HG02678 (cell line): ENCODE measurements at regions not wholly inside any gene's neighbourhood (a gene's known extent, or its start where the extent isn't known, plus 50 kb on each side); places are given as distances from the start of the nearest gene placed in this dataset.
"Not testable (repeated sequence)": the region's sequence is repeated elsewhere in the genome, so short reads cannot be mapped to it uniquely, and the experiment has no call there.

Experiments used
- ATAC-seq: cut with Tn5 transposase; IDR thresholded peaks from one replicate; pipeline ENCODE4 v1.9.1; 2021; ENCODE audit warnings: mild to moderate bottlenecking, moderate library complexity; ENCODE audit not compliant: unreplicated experiment

DNA sequence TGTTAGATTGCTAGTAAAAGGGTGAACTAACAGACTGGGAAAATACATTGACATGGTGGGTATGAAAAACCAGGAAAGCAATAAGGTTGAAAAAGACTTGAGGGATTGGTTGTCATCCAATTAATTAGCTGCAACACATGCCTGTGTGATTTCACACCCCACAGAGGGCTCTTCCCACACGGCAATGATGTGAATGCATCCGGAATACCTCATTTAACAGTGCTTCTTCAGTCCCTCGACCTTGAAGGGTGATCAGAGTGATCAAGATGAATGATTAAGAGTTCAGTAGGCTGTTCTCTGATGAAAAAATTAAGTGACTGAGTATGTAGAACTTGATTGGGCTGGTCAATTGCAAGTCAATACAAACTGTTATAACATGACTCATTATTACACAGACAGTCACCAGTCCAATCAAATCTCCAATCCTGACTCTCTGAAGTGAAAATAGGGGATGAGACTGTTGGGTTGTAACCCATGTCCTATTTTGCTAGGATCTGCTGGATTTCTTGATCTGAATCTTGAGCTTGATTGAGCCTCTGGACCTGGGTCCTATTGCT, 924.9 kb upstream of the FAM98A start:
- no peak for ATAC-seq

DNA sequence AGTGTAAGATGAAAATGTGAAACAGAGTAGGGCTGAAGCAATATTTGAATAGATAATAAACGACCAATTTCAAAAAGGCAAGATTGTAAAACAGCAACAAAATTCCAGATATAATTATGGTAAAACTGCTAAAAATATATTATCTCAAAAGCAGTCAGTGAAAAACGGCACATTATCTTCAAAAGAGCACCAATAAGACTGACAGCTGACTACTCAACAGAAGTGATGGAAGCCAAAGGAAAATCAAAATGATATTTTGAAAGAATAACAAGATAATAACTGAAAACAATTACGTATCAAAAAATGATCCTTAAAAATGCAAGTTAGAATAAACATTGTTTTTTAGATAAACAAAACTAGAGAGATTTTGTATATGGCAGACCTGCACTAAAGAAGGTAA, 920.6 kb upstream of the FAM98A start:
- no peak for ATAC-seq

DNA sequence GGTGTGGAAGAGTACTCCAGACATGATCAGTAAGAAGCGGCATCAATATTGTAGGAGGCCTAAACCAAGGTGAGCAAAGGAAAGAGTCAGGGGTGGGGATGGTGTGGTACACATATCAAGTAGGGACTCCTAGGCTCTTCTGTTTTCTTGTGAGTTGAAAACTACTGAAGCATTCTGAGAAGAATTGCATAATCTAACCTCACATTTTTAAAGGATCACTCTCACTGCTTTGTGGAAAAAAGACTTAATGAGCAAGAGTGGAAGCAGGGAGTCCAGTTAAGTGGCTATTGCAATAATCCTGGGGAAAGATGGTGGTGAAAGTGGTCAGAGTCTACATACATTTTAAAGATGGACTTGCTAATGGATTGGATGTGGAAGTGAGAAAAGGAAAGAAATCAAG, 899.5 kb upstream of the FAM98A start:
- no peak for ATAC-seq

DNA sequence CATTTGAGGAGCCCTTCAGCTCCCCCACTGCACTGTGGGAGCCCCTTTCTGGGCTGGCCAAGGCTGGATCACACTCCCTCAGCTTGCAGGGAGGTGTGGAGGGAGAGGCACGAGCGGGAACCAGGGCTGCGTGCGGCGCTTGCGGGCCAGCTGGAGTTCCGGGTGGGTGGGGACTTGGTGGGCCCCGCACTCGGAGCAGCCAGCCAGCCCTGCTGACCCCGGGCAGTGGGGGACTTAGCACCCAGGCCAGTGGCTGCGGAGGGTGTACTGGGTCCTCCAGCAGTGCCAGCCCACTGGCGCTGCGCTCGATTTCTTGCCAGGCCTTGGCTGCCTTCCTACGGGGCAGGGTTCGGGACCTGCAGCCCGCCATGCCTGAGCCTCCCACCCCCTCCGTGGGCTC, 895.1 kb upstream of the FAM98A start:
- not testable (repeated sequence) for ATAC-seq

DNA sequence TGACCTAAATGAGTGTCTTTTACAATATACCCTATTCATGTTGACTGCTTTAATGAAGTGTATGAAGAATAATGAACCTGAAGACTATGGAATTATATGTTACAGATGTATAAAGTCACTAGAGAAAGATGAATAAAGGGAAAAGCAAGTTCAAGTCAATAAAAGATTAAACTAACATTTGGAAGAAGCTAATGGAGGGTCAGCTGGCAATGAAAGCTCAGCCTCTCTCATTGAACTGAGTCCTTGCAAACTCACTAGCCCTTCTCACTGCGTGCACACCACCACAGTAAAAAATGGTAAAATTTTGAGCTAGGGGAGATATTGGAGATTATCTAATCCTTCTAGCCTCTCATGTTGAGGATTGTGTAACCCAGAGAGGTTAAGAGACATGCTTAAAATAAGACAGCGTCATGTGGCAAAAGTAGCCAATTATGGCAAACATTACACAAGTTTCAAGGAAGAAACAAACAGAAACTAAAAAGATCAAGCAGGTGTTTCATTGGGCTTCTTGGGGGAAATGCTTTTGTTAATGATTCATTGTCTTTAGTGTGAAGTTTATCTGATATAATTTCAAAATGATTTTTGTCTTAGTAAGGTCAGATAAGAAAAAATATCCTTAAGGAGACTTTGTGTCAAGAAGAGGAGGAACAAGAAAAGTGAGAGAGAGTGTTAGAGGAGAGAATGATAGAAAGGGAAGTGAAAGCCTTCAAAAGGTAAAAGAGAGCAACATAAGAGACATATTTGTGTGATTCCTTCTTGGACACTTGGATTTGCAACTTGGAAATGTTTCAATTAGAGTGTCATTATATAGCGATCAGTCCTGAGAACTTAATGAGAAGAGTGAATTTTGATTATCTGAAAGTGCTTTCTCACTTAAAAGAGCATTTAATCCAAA, 893.7 kb upstream of the FAM98A start:
- ATAC-seq: no peak

DNA sequence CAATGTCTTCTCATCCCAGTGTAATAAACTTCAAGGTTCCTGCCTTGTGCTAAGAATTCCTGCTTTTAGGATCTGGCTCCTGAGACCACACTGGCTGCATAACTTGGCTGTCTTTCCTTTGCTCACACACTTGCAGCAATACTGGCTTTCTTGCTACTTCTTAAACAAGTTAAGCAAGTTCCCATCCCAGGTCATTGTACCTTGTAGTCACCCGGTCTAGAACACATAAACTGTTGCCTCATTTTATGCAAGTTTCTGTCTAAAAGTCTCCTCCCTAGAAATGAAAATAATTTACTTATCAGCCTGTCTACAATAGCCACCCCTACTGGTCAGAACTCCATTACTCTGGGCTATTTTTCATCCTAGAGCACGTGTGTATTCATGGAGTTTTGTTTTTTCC, 887.9 kb upstream of the FAM98A start:
- no peak for ATAC-seq

DNA sequence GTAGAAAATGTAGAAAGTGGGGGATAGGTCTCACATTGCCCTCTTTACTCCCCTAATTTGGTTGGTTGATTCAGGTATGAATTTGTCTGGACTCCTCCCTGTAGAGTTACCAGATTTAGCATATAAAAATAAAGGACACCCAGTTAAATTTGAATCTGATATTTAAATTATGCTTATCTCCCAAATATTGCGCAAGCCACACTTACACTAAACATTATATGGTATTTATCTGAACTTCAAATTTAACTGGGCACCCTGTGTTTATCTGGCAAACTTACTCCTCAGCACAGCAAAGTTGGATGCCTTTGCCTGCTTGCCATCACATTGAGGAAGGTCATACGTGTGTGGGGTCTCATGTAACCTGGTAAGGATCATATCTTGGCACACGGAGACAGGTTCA, 882.4 kb upstream of the FAM98A start:
- no peak for ATAC-seq

DNA sequence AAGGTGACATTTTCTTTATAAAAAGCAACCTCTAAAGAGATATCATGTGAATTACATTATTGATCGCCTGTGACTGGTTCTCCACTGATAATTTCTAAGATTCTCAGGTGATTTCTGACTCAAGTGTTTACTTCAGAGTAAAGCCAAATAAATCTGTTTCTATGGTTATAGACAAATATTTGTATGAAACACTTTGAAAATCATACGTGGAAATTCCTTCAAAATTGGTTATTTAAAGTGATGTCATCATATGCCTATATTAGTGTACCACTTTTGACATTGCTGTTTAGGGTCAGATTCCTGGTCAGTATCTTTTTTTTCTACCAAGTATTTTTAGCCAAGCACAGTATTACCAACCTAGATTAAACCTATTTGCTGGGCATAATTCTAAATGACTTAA, 881.3 kb upstream of the FAM98A start:
- ATAC-seq: no peak

DNA sequence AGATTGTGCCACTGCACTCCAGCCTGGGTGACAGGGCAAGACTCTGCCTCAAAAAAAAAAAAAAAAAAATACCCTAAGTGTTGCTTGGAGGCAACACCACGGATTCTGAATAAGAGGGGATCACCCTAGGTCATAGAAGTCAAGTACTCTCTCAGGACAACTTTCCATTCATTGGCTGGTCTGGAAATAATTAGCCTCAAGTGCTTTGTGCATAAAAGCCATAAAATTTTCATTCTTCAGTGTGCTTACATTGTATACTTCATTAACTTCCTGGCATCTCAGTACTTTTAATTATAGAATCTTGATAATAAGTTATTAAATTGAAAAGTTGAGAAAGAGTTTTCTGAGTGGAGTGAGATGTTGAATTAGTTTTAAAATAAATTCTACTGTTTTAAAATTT, 876.1 kb upstream of the FAM98A start:
- ATAC-seq: no peak

DNA sequence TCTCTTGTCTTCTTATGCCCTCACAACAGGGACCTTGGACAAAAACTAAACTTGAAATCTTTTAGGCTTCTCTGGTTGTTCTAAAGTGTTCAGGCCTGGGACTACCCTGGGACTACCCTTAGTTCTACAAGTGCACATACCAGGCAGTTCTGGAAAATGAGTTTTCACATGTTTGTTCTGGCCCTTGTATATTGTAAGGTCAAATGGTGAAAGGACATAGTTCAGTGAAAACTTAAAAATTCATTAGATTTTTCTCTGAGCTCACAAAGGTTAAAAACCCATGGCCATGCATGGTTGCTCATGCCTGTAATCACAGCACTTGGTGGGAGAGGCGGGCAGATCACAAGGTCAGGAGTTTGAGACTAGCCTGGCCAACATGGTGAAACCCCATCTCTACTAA, 875.5 kb upstream of the FAM98A start:
- ATAC-seq: no peak

DNA sequence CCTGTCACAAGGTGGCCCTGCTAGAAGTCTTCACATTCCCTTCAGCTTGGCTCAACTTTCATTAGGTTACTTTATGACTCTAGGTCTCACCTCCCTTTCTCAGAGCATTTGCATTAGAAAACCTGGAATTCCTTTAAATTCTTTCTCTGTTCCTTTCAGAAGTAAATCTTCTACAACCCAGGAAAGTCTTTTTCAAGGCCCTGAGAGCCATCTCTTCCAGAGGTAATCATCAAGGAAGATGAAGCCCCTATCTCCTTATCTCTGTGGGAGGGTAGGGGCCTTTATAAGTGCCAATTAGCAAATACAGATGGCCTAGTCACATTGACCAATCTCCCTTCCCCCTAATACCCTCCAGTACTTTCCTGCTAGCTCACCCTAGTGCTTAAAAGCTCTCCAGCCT, 848.0 kb upstream of the FAM98A start:
- no peak for ATAC-seq

DNA sequence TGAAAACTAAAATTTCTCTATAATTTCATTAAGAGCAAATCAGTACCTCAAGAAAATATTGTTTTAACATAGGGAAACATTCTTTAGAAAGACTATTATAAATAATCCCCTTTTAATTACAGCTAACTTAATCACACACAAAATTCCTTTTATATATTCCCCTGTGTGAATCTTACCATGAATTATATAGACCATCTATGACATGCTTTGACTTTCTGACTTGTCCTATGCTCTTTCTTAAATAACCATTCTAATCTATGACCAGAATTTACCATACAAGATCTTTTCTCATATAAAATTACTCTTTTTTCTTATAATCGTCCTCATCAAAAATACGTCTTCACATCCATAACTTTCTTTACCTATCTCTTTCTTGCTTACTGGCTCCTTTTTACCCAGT, 824.2 kb upstream of the FAM98A start:
- no peak for ATAC-seq

DNA sequence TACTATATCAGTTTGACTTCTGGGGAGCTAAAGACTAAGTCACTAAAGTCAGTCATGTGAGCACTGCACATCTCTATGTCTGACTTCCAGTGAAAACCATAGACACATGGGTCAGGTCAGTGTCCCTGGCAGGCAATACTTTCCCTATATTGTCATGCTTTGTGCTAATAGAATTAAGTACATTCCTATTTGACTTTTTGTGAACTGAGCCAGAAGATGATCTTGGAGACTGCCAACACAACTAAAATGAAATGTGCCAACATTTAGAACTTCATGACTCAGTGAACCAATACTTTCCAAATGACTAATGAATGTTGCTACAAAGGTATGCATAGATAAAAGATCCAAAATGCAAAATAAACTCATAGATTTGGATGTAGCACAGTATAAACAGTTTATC, 820.8 kb upstream of the FAM98A start:
- no peak for ATAC-seq

DNA sequence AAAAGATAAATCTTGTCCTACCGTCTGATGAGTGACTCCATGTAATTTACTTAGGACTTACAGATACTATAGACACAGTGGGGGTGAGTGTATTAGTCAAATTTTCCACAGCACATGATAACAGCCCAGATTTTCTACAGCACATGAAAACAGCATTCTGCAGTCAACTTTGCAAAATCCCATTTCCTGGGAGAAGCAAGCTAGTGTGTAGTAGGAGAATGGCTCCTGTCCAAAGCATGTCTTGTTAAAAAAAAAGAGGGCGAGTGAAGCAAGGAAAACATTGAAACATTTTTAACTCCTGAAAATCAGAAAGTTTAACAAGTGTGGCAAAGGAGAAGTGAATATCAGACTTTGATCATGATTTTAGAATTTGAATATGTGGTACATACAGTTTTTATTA, 817.8 kb upstream of the FAM98A start:
- no peak for ATAC-seq

DNA sequence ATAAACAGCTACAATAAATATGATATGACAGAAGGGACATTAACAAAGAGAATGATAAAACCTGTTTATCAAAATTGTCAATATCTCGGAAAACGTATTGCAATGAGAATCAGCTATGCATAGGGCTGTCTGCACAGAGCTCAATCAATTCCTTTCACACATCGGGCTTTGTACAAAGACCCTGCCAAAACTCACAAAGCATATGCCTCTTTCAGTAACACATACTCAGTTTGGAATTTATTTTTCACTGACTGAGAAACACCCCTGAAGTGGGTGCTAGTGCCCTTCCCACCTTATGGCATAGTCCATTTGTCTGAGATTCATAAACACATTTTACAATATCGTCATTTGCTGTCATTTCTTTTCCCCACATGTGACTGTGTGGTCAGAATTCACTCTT, 815.8 kb upstream of the FAM98A start:
- ATAC-seq: no peak

DNA sequence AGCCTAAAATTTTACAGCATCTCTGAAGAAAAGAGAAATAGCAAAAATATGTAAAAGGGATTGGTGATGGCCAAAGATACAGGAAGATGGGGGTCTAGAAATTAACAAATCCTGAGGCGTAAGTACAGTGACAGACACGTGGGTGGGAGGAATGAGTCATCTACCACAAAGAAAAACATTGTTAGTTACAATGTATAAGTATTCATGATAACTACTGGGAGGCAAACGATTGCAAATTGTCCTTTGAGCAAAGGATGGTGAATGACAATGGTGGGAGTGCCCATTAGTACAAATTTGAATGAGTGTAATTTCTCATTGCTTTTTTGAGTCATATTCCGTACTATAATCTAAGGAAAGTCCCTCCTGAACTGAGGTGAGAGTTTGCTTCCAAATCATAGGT, 809.0 kb upstream of the FAM98A start:
- no peak for ATAC-seq

DNA sequence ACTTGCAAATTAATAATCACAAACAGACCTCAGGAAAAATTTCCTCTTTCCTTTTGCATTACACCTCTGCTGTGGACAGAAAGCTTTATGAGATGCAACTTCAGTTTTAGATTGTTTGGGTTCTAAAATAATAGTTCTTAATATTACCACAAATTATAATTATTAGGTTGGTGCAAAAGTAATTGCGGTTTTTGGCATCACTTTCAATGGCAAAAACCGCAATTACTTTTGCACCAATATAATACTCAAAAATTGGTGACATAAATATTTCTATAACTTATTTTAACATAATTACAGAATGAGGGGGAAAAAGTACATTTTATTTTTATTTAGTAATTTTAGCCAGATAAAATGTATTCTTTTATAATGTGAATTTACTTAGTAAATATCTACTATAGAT, 804.4 kb upstream of the FAM98A start:
- ATAC-seq: no peak

DNA sequence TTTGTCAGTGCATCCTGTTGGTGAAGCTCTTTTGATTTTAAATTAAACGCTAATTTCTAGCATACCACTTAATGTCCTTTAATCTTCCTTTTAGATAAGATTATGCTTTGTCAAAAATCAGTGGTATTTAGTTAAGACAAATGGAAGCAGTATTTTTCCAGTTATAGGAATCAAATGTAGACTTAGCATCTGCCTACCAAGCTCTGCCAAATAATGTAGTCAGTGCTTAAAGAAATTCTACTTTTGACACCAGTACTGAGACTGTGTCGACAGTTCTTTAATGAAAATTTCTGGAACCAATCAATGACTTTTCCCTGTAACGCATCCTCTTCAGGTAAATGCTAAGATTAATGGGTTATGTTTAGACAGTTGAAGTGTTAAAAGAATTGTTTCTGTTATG, 803.3 kb upstream of the FAM98A start:
- no peak for ATAC-seq

DNA sequence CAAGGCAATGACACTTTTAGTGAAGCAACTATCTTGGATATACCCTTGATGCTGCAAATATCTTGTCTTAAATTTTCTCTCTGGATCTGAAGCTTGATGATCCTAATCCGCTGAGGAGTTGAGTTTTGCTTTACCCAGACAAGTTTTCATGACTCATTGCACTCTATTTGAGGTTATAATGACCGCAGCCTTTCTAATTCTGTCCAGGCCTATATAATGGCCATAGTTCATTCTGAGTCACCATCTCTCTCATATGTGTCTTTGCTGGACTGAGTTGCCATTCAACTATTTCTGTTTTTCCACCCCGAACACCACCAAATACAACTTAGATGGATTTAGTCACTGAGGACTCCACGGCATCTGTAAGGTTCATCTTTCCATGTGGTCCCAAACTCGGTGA, 802.1 kb upstream of the FAM98A start:
- ATAC-seq: no peak

DNA sequence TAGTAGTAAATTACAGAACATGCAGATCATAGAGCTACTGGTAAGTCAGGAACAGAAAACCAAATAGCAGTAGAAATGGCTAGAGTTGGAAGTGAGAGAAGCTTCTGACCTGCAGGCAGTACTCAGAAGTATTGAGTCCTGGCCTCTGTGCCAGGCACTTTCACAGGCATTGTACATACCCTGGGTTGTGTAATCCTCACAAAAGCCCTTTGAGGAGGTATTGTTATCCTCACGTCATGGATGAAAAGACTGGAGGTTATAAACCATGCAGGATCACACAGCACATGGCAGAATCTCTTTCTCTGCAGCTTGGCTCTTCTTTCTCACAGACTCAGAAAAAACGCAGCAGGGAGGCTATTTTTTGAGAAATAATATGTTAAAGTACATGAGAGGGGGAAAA, 789.3 kb upstream of the FAM98A start:
- ATAC-seq: no peak

DNA sequence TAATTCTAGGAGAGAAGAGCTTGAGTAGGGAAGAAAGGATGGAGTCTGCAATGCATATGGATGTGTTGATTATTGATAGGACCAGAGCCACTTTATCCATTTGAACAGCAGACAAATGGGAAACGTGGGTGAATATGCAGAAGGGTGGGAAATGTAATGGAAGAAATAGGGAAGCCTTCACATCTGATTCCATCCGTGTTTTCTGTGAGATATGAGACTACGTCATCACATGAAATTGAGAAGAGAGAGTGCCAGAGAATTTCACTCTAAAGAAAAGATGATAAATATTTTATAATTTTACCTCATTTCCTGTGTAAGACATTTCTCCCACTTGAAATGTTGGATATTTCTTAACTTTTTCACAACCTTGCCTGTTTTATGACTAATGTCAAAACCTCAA, 788.4 kb upstream of the FAM98A start:
- no peak for ATAC-seq

DNA sequence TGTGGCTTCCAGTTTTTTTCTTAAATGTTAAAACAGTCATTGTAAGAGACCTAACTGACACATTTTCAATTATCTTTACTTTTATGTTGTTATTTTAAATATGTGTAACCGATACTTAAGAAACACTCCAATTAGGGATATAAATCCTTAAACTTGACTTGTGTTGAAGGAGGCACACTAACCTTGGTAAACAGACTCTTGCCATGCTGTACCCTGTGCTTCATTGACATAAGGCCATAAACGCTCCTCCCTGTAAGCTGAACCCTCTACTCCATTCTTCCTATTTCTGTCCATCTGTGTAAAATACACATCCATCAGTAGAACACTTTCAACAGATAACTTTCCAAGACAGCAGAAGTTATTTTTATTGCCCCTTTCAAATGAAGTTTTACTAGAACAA, 780.5 kb upstream of the FAM98A start:
- ATAC-seq: no peak
